PFSK-1 (cell line): ENCODE measurements at regions not wholly inside any gene's neighbourhood (a gene's known extent, or its start where the extent isn't known, plus 50 kb on each side); places are given as distances from the start of the nearest gene placed in this dataset.
A peak's percentile ranks its signal among the peaks of the same experiment; 100 is the strongest.

Source experiments
- FOXP2 ChIP-seq: optimal IDR thresholded peaks from 2 replicates; pipeline ENCODE3; 2011; ENCODE audit warnings: borderline replicate concordance, control low read depth, inconsistent platforms; ENCODE audit not compliant: insufficient read depth; ENCODE audit errors: extremely low read length, extremely low read depth
- POLR2AphosphoS5 ChIP-seq: IDR thresholded peaks from 2 replicates; pipeline ENCODE4 v1.6.1; 2012; ENCODE audit warnings: low read depth, mild to moderate bottlenecking, control low read depth, low read length, moderate library complexity
- REST ChIP-seq, 2 experiments: IDR thresholded peaks; 2 replicates each; pipeline versions ENCODE4 v1.6.1 to v1.8.0; 2011 to 2012; ENCODE audit warnings: low read depth in 2 of 2, low read length in 2 of 2, control low read depth in 1 of 2, inconsistent platforms in 1 of 2, mild to moderate bottlenecking in 1 of 2, moderate library complexity in 1 of 2; ENCODE audit not compliant: insufficient read depth in 1 of 2
- SIN3A ChIP-seq: IDR thresholded peaks from 2 replicates; pipeline ENCODE4 v1.6.1; 2012; ENCODE audit warnings: mild to moderate bottlenecking, low read length, moderate library complexity, borderline replicate concordance; ENCODE audit not compliant: insufficient read depth
- TAF1 ChIP-seq: IDR thresholded peaks from 2 replicates; pipeline ENCODE4 v1.6.1; 2012; ENCODE audit warnings: low read length, control low read depth, borderline replicate concordance; ENCODE audit not compliant: insufficient read depth

GRCh38 chr10:31152421-31153135, 120.9 kb upstream of the ZNF438 start:
- TF ChIP-seq REST (IDR thresholded peaks at IDR 0.05; ENCODE audit: insufficient read depth in 1 of 2, low read depth in 2 of 2, low read length in 2 of 2) (peak in 1 of 2 experiments; percentile 48; a peak in 1 of 4 replicates), SIN3A (no peak)

- TF ChIP-seq SIN3A (no peak), TAF1 (no peak), REST (IDR thresholded peaks at IDR 0.05; ENCODE audit: insufficient read depth in 1 of 2, low read depth in 2 of 2, low read length in 2 of 2) (no peak), POLR2AphosphoS5 (no peak), FOXP2 (no peak)
Observed at GRCh38 chr10:31153161-31153560, 121.5 kb upstream of the ZNF438 start.

GRCh38 chr10:31153692-31154091, 122.0 kb upstream of the ZNF438 start:
- TF ChIP-seq FOXP2 (no peak), TAF1 (no peak), SIN3A (no peak), REST (IDR thresholded peaks at IDR 0.05; ENCODE audit: insufficient read depth in 1 of 2, low read depth in 2 of 2, low read length in 2 of 2) (no peak), POLR2AphosphoS5 (no peak)

GRCh38 chr10:31154996-31155395, 123.3 kb upstream of the ZNF438 start:
- TF ChIP-seq REST (IDR thresholded peaks at IDR 0.05; ENCODE audit: insufficient read depth in 1 of 2, low read depth in 2 of 2, low read length in 2 of 2) (no peak), POLR2AphosphoS5 (no peak), TAF1 (no peak), FOXP2 (no peak), SIN3A (no peak)
